K562 (cell line): ENCODE measurements at regions not wholly inside any gene's neighbourhood (a gene's known extent, or its start where the extent isn't known, plus 50 kb on each side); places are given as distances from the start of the nearest gene placed in this dataset.

Source experiments
- TF ChIP-seq, protein P1 (sequence below): fragments of 450-650 bp; IDR thresholded peaks from 2 replicates; pipeline ENCODE4 v1.6.1; 2018; ENCODE audit not compliant: partially characterized antibody
- TF ChIP-seq, protein P2 (sequence below): sonication (generic); formaldehyde crosslinking; IDR thresholded peaks from 2 replicates; pipeline ENCODE4 v1.8.1; 2023; ENCODE audit warnings: mild to moderate bottlenecking, missing genetic modification reagents, moderate library complexity
- TF ChIP-seq, protein P3 (sequence below), 3 experiments: IDR thresholded peaks in 2 of 3; conservative IDR thresholded peaks in 1 of 3; 2 replicates each; pipeline ENCODE4 v1.5.1; 2011 to 2012; ENCODE audit warnings: low read length in 3 of 3, mild to moderate bottlenecking in 3 of 3, control low read depth in 2 of 3, improper control_type of control experiment in 1 of 3, inconsistent platforms in 1 of 3, low read depth in 1 of 3, mixed read lengths in 1 of 3, moderate library complexity in 1 of 3; ENCODE audit not compliant: insufficient read depth in 2 of 3

DNA sequence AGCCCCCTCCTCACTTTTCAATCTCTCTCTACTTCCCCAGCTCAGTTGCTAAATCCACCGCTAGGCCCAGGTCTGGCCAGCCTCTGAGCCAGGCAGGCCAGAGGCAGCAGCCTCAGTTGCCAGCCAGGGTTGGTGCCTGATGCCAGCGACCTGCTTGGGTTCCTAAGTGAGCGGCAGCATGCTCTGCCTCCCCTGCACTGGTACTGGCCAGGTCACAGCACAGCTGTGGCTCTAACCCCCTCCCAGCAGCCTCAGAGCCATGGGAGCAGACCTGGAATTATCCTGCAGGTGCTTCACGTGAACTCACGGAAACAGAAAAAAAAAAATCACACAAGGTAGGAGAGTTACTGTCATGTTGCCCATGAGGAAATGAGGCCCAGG, 82.5 kb upstream of the ATF3 start (continued):
- TF ChIP-seq, protein P1, sequence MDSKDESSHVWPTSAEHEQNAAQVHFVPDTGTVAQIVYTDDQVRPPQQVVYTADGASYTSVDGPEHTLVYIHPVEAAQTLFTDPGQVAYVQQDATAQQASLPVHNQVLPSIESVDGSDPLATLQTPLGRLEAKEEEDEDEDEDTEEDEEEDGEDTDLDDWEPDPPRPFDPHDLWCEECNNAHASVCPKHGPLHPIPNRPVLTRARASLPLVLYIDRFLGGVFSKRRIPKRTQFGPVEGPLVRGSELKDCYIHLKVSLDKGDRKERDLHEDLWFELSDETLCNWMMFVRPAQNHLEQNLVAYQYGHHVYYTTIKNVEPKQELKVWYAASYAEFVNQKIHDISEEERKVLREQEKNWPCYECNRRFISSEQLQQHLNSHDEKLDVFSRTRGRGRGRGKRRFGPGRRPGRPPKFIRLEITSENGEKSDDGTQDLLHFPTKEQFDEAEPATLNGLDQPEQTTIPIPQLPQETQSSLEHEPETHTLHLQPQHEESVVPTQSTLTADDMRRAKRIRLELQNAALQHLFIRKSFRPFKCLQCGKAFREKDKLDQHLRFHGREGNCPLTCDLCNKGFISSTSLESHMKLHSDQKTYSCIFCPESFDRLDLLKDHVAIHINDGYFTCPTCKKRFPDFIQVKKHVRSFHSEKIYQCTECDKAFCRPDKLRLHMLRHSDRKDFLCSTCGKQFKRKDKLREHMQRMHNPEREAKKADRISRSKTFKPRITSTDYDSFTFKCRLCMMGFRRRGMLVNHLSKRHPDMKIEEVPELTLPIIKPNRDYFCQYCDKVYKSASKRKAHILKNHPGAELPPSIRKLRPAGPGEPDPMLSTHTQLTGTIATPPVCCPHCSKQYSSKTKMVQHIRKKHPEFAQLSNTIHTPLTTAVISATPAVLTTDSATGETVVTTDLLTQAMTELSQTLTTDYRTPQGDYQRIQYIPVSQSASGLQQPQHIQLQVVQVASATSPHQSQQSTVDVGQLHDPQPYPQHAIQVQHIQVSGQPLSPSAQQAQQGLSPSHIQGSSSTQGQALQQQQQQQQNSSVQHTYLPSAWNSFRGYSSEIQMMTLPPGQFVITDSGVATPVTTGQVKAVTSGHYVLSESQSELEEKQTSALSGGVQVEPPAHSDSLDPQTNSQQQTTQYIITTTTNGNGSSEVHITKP = no peak
- TF ChIP-seq, protein P2, sequence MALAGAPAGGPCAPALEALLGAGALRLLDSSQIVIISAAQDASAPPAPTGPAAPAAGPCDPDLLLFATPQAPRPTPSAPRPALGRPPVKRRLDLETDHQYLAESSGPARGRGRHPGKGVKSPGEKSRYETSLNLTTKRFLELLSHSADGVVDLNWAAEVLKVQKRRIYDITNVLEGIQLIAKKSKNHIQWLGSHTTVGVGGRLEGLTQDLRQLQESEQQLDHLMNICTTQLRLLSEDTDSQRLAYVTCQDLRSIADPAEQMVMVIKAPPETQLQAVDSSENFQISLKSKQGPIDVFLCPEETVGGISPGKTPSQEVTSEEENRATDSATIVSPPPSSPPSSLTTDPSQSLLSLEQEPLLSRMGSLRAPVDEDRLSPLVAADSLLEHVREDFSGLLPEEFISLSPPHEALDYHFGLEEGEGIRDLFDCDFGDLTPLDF (CRISPR knock-in tag) = no peak
- TF ChIP-seq, protein P3, sequence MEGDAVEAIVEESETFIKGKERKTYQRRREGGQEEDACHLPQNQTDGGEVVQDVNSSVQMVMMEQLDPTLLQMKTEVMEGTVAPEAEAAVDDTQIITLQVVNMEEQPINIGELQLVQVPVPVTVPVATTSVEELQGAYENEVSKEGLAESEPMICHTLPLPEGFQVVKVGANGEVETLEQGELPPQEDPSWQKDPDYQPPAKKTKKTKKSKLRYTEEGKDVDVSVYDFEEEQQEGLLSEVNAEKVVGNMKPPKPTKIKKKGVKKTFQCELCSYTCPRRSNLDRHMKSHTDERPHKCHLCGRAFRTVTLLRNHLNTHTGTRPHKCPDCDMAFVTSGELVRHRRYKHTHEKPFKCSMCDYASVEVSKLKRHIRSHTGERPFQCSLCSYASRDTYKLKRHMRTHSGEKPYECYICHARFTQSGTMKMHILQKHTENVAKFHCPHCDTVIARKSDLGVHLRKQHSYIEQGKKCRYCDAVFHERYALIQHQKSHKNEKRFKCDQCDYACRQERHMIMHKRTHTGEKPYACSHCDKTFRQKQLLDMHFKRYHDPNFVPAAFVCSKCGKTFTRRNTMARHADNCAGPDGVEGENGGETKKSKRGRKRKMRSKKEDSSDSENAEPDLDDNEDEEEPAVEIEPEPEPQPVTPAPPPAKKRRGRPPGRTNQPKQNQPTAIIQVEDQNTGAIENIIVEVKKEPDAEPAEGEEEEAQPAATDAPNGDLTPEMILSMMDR (IDR thresholded peaks at IDR 0.05 in 2 of 3, conservative IDR thresholded peaks at IDR 0.05 in 1 of 3; ENCODE audit: insufficient read depth in 2 of 3, low read depth in 1 of 3, low read length in 3 of 3) = no peak
